ENCODE measurements at regions not wholly inside any gene's neighbourhood (a gene's known extent, or its start where the extent isn't known, plus 50 kb on each side); places are given as distances from the start of the nearest gene placed in this dataset.
"Not testable (repeated sequence)": the region's sequence is repeated elsewhere in the genome, so short reads cannot be mapped to it uniquely, and the experiment has no call there.

DNA sequence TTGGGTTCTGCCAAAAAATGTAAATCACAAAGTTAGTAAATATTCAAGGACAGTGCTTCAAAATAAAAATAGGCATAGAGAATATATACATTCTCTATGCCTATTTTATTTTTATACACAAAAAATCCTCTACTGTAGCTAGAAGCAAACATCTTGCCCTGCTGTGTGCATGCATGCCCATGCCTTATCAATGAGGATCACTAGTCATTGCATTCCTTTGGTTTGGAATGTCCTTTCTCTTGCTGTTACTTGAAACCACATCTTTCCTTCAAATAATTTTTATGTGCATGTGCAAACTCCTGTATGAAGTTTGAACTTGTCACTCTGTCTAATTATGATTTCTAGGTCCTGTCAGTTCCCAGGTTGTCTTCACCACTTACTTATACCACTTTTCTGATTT is 278.9 kb upstream of the IZUMO3 start:
- no peak for DNase-seq

DNA sequence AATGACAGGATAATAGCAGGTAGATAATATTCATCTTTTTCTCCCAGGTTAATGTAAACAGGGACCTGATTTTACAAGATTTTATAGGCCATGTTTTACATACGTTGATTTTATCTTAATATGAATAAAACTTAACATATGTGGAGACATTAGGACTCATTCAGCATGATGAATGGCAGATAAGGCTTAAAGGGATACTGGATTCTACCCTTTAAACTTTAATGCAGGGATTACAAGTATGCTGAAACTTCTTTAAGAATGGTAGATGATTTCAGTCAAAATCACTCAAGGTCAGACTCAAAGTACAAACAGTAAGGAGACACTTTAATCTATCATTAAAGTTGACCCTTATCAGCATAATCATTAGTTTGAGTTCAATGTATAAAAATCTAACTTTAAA is 274.5 kb upstream of the IZUMO3 start:
- DNase-seq = no peak

DNA sequence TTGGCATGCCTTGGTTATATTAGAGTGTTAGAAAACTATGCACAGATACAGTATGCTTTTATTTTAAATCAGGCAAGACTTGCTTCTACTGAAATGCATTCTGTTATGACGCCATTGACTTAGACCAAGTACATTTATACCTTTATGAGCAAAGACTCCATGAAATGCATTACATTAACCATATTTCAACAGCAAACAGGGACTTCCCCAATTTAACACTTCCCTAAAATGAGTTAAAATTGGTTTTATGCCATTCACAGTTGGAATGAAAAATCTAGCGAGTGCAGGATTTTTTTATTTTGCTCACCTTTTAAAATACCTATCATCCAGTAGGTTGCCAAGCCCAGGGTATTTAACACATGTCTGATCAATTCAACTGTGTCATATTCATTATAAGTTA is 272.1 kb upstream of the IZUMO3 start:
- no peak for DNase-seq

GRCh38 chr9:24816006-24816405 is 270.3 kb upstream of the IZUMO3 start:
- DNase-seq = no peak

- DNase-seq = no peak
These were observed 255.6 kb upstream of the IZUMO3 start for GRCh38 chr9:24801344-24801743.

GRCh38 chr9:24793787-24794186 is 248.1 kb upstream of the IZUMO3 start:
- DNase-seq = no peak

DNA sequence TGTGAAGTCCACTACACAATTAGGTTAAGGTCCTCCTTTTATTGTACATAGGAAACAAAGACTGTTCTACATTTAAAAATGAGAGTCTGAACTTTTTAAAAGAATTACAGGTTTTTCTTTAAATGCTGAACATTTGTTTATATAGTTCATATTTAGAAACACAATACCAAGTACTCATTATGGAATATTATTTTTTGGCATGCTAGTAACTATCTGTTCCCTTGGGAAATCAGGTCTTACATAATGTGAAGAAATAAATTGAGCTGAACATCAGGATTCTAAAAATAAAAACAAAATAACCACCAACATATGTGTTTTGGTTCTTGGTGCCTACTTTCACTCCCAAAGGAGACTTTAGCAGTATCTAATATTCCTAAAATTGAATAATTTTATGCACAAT is 230.5 kb upstream of the IZUMO3 start:
- no peak for DNase-seq

DNA sequence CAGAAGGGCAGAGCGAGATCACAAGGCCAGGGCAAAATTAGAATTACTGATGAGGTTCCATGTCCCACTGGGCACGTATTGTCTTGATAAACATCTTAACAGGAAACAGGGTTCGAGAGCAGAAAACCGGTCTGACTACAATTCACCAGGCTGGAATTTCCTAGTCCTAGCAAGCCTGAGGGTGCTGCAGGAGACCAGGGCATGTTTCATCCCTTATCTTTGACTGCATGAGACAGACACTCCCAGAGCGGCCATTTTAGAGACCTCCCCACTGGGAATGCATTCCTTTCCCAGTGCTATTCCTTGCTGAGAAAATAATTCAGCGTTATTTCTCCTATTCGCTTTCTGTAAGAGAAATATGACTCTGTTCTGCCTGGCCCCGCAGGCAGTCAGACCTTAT is 228.5 kb upstream of the IZUMO3 start:
- not testable (repeated sequence) for DNase-seq

GRCh38 chr9:24766081-24766480 is 220.4 kb upstream of the IZUMO3 start:
- DNase-seq = no peak

- DNase-seq = no peak
These were observed 219.5 kb upstream of the IZUMO3 start for GRCh38 chr9:24765025-24765756.

DNA sequence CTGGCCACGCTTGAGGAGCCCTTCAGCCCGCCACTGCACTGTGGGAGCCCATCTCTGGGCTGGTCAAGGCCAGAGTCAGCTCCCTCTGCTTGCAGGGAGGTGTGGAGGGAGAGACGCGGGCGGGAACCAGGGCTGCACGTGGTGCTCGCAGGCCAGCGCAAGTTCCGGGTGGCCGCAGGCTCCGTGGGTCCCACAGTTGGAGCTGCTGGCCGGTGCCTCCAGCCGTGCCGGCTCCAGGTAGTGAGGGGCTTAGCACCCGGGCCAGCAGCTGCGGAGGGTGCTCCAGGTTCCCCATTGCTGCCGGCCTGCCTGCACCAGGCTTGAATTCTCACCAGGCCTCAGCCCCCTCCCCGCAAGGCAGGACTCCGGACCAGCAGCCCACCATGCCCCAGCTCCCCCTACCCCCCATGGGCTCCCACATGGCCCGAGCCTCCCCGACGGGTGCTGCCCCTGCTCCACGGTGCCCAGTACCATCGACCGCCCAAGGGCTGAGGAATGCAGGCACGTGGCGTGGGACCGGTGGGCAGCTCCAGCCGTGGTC is 192.8 kb upstream of the IZUMO3 start:
- DNase-seq = no peak

- DNase-seq = no peak
These were observed 186.1 kb upstream of the IZUMO3 start for GRCh38 chr9:24731754-24732153.

- DNase-seq = no peak
These were observed 175.9 kb upstream of the IZUMO3 start for GRCh38 chr9:24721621-24722020.

GRCh38 chr9:24712206-24712605 is 166.5 kb upstream of the IZUMO3 start:
- DNase-seq = no peak

DNA sequence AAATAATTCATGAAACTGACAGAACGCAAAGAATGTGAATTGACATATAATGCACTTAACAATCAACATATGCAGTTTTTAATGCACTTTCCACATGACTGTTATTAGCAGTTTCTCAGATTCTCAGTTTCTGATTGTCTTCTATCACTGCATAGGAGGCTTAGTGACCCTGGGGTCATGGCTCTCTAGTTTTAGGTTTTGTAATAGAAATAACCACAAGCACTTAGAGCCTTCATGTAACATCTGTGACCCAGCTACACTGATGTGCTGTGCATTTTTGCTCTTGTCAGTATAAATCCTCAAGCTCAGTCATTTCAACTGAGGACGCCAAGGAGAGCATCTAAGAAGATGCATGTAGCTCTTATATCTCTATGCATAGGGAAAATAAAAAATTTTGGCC is 163.1 kb upstream of the IZUMO3 start:
- no peak for DNase-seq

- DNase-seq = no peak
These were observed 153.3 kb upstream of the IZUMO3 start for GRCh38 chr9:24698881-24699518.

DNA sequence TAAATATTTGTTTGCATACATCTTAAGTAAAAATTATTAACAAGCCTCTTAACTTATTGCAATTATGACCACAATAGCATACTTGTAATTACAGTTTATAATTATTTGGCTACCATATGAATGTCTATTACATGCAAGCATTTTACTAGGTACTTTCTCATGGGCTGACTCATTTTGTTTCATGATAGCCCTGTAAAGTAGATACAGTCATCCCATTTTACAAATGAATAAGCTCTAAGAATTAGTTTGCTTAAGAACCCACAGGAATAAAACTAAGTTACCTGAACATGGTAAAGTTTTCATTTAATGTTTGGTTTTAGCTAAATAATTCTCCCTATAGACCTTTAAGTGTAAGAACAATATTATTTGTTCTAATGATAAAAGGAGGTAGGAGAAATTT is 126.6 kb upstream of the IZUMO3 start:
- no peak for DNase-seq

DNA sequence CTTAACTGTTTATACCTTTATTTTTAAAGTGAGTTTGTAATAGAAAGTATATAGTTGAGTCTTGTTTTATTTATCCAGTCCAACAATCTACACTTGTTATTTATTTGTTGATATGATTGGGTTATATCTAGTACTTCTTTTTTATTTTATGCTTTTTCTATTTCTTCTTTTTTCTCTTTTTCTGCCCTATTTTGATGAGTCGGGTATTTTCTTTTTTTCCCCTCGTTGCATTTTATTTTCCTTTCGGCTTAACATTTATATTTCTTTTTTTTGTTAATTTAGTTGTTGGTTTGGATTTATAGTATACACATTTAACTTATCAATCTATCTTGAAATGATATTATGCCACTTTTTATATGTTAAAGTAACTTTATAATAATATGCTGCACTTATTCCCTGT is 111.7 kb upstream of the IZUMO3 start:
- no peak for DNase-seq

DNA sequence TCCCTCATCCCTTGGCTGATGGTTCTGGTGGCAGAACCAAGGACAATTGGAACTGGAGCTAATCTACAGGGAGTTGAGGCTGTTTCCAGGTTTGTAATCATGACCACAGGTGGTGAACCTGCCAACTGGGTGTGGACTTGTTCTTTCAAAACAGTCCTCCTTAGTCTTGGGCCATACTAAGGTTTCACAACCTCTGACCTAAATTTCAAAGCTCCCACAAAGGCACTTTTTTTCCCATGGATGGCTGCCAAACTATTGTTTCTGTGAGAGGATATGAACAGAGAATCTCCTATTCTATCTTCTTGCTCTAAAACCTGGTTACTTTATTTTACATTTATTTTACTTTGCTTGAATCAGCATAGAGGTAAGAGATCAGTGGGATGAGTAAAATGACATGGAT is 106.5 kb upstream of the IZUMO3 start:
- DNase-seq = no peak

GRCh38 chr9:24628809-24629208 is 83.1 kb upstream of the IZUMO3 start:
- DNase-seq = not testable (repeated sequence)

- DNase-seq = no peak
These were observed 79.4 kb upstream of the IZUMO3 start for GRCh38 chr9:24625097-24625496.

DNA sequence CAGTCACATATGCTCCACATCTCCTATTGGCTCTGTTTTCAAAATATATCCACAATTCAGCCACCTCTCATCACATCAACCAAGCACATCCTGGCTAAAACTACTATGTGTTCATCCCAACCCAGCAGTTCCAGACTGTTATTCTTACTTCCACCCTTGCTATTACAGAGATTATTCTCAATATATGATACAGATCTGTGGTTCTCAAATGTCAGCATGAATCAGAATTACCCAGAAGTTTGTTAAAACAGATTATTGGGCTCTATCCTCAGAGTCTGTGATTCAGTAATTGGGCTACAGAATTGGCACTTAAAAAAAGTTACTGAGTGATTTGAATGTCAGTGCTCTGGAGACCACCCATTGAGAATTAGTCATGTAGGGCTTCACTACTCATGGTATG is 78.8 kb upstream of the IZUMO3 start:
- no peak for DNase-seq

GRCh38 chr9:24620741-24621140 is 75.0 kb upstream of the IZUMO3 start:
- no peak for DNase-seq

DNA sequence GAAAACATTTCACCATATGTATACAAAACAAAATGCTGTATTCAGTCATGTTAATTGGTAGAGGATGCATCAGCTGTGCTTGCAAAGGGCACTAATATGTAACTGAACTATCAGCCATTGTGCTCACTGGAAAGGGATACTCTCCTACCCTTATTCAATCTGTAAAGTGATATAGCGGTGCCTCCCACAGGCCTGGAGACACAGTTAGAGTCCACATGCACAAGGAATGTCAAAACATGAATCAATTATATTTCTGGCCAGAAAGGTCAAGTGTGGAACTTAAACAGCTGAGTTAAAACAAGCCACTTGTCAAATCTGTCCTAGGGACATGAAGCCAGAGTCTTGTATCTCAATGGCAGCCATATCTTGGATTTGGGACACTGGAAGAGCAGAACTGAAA is 71.2 kb upstream of the IZUMO3 start:
- DNase-seq = no peak

DNA sequence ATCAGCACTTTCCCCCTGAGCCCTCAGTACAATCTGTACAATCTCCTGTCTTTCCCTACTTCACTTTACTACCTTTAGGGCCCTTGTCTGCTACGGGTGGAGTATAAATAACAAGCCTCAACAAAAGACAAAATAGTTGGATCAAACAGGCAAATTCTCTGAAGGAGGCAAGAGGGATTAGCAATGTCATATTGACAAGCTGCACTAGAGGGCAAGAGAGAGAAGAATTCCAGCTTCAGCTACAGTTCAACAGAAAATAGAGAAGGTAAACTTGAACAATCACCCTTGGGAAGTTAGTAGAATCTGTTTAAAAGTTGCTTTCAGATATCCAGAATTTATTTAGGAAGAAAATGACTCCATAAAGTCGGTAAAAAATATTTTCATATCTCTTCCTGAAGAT is 68.4 kb upstream of the IZUMO3 start:
- DNase-seq = no peak

Measured in NCI-H146 (cell line).